B cell (primary cell): ENCODE measurements at regions not wholly inside any gene's neighbourhood (a gene's known extent, or its start where the extent isn't known, plus 50 kb on each side); places are given as distances from the start of the nearest gene placed in this dataset.

Experiments used
- ATAC-seq: fragments of 200-7000 bp; cut with Tn5 transposase; one replicate; pipeline ENCODE4 v1.10.0; 2021; ENCODE audit warnings: low read depth, mild to moderate bottlenecking, moderate number of reproducible peaks, moderate library complexity
- CTCF ChIA-PET: fragments of 350-600 bp; sonication (Branson Sonifier 250); formaldehyde crosslinking; loops from one replicate; lab custom pipeline; 2021; ENCODE audit warnings: antibody characterized with exemption, inconsistent platforms; lab: Charles Lee
- POLR2A ChIA-PET: fragments of 350-600 bp; sonication (Branson Sonifier 250); formaldehyde crosslinking; loops from one replicate; lab custom pipeline; 2021; ENCODE audit warnings: antibody characterized with exemption; lab: Charles Lee
- DNase-seq: peaks from one replicate; pipeline ENCODE4 v3.0.0; 2013
- H2AFZ ChIP-seq: 2 replicates; pipeline ENCODE4 v1.6.1; 2012; ENCODE audit warnings: mild to moderate bottlenecking, low read depth, low read length; ENCODE audit not compliant: insufficient read depth, poor library complexity, severe bottlenecking
- H3K27ac ChIP-seq, 2 donors: 1 replicate in 1 of 2; 2 replicates in 1 of 2; pipeline ENCODE4 v1.5.1; 2012 to 2013; ENCODE audit warnings: low read length in 2 of 2, mild to moderate bottlenecking in 2 of 2, moderate library complexity in 1 of 2
- H3K27me3 ChIP-seq, 4 experiments: fragments of 200-600 bp in 1 of 4; sonication (generic) in 1 of 4; replicated peaks in 1 of 4; 1 replicate in 2 of 4; 2 replicates in 2 of 4; pipeline versions ENCODE4 v1.6.1 to v1.7.0; 2013 to 2016; ENCODE audit warnings: low read length in 3 of 4, mild to moderate bottlenecking in 2 of 4, mixed read lengths in 1 of 4, moderate library complexity in 1 of 4; ENCODE audit not compliant: insufficient read depth in 4 of 4, control insufficient read depth in 3 of 4; ENCODE audit errors: control extremely low read depth in 1 of 4
- H3K36me3 ChIP-seq, 2 experiments: replicated peaks in 1 of 2; 1 replicate in 1 of 2; 2 replicates in 1 of 2; pipeline versions ENCODE4 v1.6.1 to v1.7.1; 2013; ENCODE audit warnings: low read length in 1 of 2; ENCODE audit not compliant: insufficient read depth in 2 of 2, control insufficient read depth in 1 of 2; ENCODE audit errors: control extremely low read depth in 1 of 2, extremely low read depth in 1 of 2
- H3K4me1 ChIP-seq, 2 donors: fragments of 200-600 bp in 1 of 2; sonication (generic) in 1 of 2; 1 replicate in 1 of 2; 2 replicates in 1 of 2; pipeline versions ENCODE4 v1.5.1 to v1.6.1; 2013 to 2017; ENCODE audit warnings: low read length in 2 of 2; ENCODE audit not compliant: control insufficient read depth in 2 of 2, insufficient read depth in 2 of 2
- H3K4me2 ChIP-seq: replicated peaks from 2 replicates; pipeline ENCODE3; 2012; ENCODE audit warnings: mild to moderate bottlenecking, low read depth, low read length; ENCODE audit not compliant: poor library complexity, severe bottlenecking
- H3K4me3 ChIP-seq, 5 experiments: fragments of 200-600 bp in 1 of 5; sonication (generic) in 1 of 5; 1 replicate in 3 of 5; 2 replicates in 2 of 5; pipeline versions ENCODE4 v1.5.1 to v1.7.0; 2011 to 2016; ENCODE audit warnings: low read length in 4 of 5, mild to moderate bottlenecking in 4 of 5, low read depth in 2 of 5, control low read depth in 1 of 5, moderate library complexity in 1 of 5; ENCODE audit not compliant: insufficient read depth in 1 of 5; ENCODE audit errors: control extremely low read depth in 1 of 5, extremely low read depth in 1 of 5
- H3K79me2 ChIP-seq: fragments of 200-600 bp; sonication (generic); one replicate; pipeline ENCODE4 v1.6.0; 2016; ENCODE audit warnings: low read length; ENCODE audit not compliant: control insufficient read depth, insufficient read depth
- H3K9ac ChIP-seq: fragments of 200-600 bp; sonication (generic); 2 replicates; pipeline ENCODE4 v1.6.1; 2017; ENCODE audit warnings: mild to moderate bottlenecking, low read length, moderate library complexity
- H3K9me3 ChIP-seq, 3 donors: one replicate each; pipeline versions ENCODE4 v1.6.1 to v1.7.1; 2013; ENCODE audit warnings: low read length in 2 of 3; ENCODE audit not compliant: control insufficient read depth in 2 of 3, insufficient read depth in 1 of 3; ENCODE audit errors: control extremely low read depth in 1 of 3
- H4K20me1 ChIP-seq: 2 replicates; pipeline ENCODE4 v1.6.0; 2012; ENCODE audit warnings: mild to moderate bottlenecking, low read length; ENCODE audit not compliant: insufficient read depth, control insufficient read depth, poor library complexity, severe bottlenecking
- H3K27ac Mint-ChIP-seq: one replicate; pipeline ENCODE4 v1.8.0; 2021; ENCODE audit warnings: mixed read lengths
- H3K27me3 Mint-ChIP-seq: one replicate; pipeline ENCODE4 v1.8.0; 2021; ENCODE audit warnings: mixed read lengths
- H3K4me1 Mint-ChIP-seq: one replicate; pipeline ENCODE4 v1.8.0; 2021; ENCODE audit warnings: mixed read lengths
- H3K4me3 Mint-ChIP-seq: one replicate; pipeline ENCODE4 v1.8.0; 2021; ENCODE audit warnings: mixed read lengths
- H3K9me3 Mint-ChIP-seq: one replicate; pipeline ENCODE4 v1.8.0; 2022; ENCODE audit warnings: mixed read lengths; ENCODE audit not compliant: insufficient read depth
- CTCF ChIP-seq: fragments of 200-600 bp; IDR thresholded peaks from one replicate; pipeline ENCODE4 v1.8.0; 2022; ENCODE audit warnings: antibody characterized with exemption, mild to moderate bottlenecking
- EZH2 ChIP-seq: IDR thresholded peaks from 2 replicates; pipeline ENCODE4 v1.6.1; 2012; ENCODE audit warnings: borderline replicate concordance, low read depth, mild to moderate bottlenecking, moderate library complexity, low read length; ENCODE audit not compliant: insufficient read depth, poor library complexity, severe bottlenecking
- WGBS: methylation state at CpG from one replicate; pipeline ENCODE4 v1.1.5; 2013; ENCODE audit warnings: missing lambda C conversion rate; ENCODE audit not compliant: insufficient coverage; 5-methylcytosine and 5-hydroxymethylcytosine counted together
- intact Hi-C: fragments of 100-400 bp; cut with micrococcal nuclease; formaldehyde crosslinking; loops from one replicate; pipeline ENCODE4 v1.10.0; 2022

- Histone ChIP-seq H3K9me3 (peaks cover 0 to 5% (median 0%) of the 10 kb centered on the region in 3 donors), H4K20me1 (no peaks in the 10 kb centered on the region), H3K4me3 (no peak overlapping the region), H3K27me3 (no peaks in the 10 kb centered on the region), H3K9ac (no peak overlapping the region), H3K36me3 (no peaks in the 10 kb centered on the region), H2AFZ (no peak overlapping the region), H3K4me2 (no peak overlapping the region), H3K4me1 (no peaks in the 10 kb centered on the region), H3K27ac (no peak overlapping the region), H3K79me2 (no peaks in the 10 kb centered on the region)
- Mint-ChIP-seq H3K4me1 (no peaks in the 10 kb centered on the region), H3K27me3 (peaks cover 15% of the 10 kb centered on the region), H3K4me3 (no peak overlapping the region), H3K9me3 (no peaks in the 10 kb centered on the region), H3K27ac (no peak overlapping the region)
- TF ChIP-seq EZH2 (no peak), CTCF (no peak)
- ChIA-PET CTCF (no interaction called here), POLR2A (no interaction called here)
- ATAC-seq (no peak), DNase-seq (no peak)
- no CpG with 5 or more reads among the region's 3 CpGs for WGBS
- intact Hi-C loops = loop anchor here (5.0 kb wide), 1 partner anchor 437 kb away; no protein-coding TSS in a partner anchor
These were observed 116.6 kb downstream of the C16orf95 start for GRCh38 chr16:87200637-87201036.

- intact Hi-C loops = loop anchor here (5.0 kb wide), 1 partner anchor 436 kb away; no protein-coding TSS in a partner anchor
- ATAC-seq = no peak
- H3K4me2 ChIP-seq = no peak overlapping the region
- no peak overlapping the region for H3K27ac ChIP-seq
- ChIA-PET CTCF (no interaction called here), POLR2A (no interaction called here)
- no peak overlapping the region for H3K9ac ChIP-seq
- TF ChIP-seq EZH2 (no peak), CTCF (no peak)
- H3K4me3 ChIP-seq = no peak overlapping the region
- 79% methylated on average over 4 of the region's 5 CpGs for WGBS
- no peaks in the 10 kb centered on the region for H3K9me3 Mint-ChIP-seq
- DNase-seq = no peak
- H3K27me3 ChIP-seq = no peaks in the 10 kb centered on the region
- H3K4me1 Mint-ChIP-seq = no peaks in the 10 kb centered on the region
- no peak overlapping the region for H3K27ac Mint-ChIP-seq
- H2AFZ ChIP-seq = no peak overlapping the region
- peaks cover 0 to 5% (median 0%) of the 10 kb centered on the region in 3 donors for H3K9me3 ChIP-seq
- no peaks in the 10 kb centered on the region for H3K4me1 ChIP-seq
- H3K4me3 Mint-ChIP-seq = no peak overlapping the region
- H3K27me3 Mint-ChIP-seq = peaks cover 15% of the 10 kb centered on the region
- H3K79me2 ChIP-seq = no peaks in the 10 kb centered on the region
- H3K36me3 ChIP-seq = no peaks in the 10 kb centered on the region
- H4K20me1 ChIP-seq = no peaks in the 10 kb centered on the region
These were observed 116.1 kb downstream of the C16orf95 start for GRCh38 chr16:87201052-87201451.
